ENCODE measurements at regions not wholly inside any gene's neighbourhood (a gene's known extent, or its start where the extent isn't known, plus 50 kb on each side); places are given as distances from the start of the nearest gene placed in this dataset.

GRCh38 chr11:32015427-32015826, 75.4 kb upstream of the RCN1 start:
- H3K4me3 ChIP-seq (ENCODE audit: insufficient read depth, low read depth, low read length): no peak overlapping the region
- H3K36me3 ChIP-seq (replicated peaks; ENCODE audit: control insufficient read depth, insufficient read depth, low read length): no peaks in the 10 kb centered on the region
- no peaks in the 10 kb centered on the region for H3K27me3 ChIP-seq (ENCODE audit: control insufficient read depth, insufficient read depth, low read length)
- DNase-seq: no peak

DNA sequence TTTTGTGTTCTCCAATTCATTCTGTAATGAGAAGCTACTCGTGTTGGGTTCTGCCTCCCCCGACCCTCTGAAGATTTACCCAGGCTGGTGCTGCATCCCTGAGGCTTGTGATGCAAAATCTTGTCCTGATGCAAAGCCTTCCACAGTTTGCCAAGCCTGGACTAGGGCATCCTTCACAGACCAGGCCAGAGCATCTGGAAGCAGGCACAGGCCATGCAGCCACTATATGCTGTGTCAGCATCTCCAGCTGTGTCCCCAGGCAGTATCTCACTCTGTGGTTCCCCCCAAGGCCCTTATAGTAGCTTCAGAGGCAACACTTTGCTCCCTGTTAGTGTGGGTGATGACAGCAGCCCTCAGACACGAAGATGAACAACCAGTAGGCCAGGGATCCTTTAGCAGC, 77.3 kb upstream of the RCN1 start:
- no peaks in the 10 kb centered on the region for H3K27me3 ChIP-seq (ENCODE audit: control insufficient read depth, insufficient read depth, low read length)
- no peaks in the 10 kb centered on the region for H3K36me3 ChIP-seq (replicated peaks; ENCODE audit: control insufficient read depth, insufficient read depth, low read length)
- DNase-seq: no peak
- H3K4me3 ChIP-seq (ENCODE audit: insufficient read depth, low read depth, low read length): no peak overlapping the region

- no peak overlapping the region for H3K4me3 ChIP-seq (ENCODE audit: insufficient read depth, low read depth, low read length)
- no peak for DNase-seq
- no peaks in the 10 kb centered on the region for H3K36me3 ChIP-seq (replicated peaks; ENCODE audit: control insufficient read depth, insufficient read depth, low read length)
- H3K27me3 ChIP-seq (ENCODE audit: control insufficient read depth, insufficient read depth, low read length): no peaks in the 10 kb centered on the region
These were observed 78.8 kb upstream of the RCN1 start for GRCh38 chr11:32012049-32012448.

DNA sequence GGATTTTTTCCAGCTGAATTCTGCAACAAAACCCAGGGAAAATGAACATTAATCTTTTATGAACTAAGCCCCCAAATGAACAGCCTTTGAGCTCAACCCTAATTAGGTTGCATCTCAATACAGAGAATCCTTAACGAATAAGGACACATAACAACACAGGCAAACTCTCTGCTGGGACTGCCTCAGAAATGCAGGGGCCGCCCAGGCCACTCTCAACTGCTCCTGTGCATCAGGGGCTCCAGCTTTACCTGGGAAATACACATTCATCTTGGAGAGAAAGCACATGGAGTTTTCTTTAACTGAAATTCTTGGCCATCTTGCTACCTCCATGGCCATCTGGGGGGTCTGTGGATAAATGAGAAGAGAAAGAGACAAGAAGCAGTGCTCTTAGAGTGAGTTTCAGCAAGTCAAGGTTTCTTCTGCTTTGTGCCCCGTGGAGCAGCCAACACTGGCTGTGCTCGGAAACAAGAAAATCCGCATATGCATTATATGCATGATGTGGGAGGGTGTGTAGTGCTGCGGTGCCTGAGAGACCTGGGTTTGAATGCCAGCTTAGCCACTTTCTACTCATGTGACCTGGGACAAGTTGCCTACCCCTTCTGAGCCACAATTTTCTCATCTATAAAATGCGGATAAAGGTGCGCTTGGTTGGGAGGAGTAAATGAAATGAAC, 81.9 kb upstream of the RCN1 start:
- Histone ChIP-seq H3K36me3 (replicated peaks; ENCODE audit: control insufficient read depth, insufficient read depth, low read length) (no peaks in the 10 kb centered on the region), H3K4me3 (ENCODE audit: insufficient read depth, low read depth, low read length) (no peak overlapping the region), H3K27me3 (ENCODE audit: control insufficient read depth, insufficient read depth, low read length) (no peaks in the 10 kb centered on the region)
- DNase-seq: no peak

DNA sequence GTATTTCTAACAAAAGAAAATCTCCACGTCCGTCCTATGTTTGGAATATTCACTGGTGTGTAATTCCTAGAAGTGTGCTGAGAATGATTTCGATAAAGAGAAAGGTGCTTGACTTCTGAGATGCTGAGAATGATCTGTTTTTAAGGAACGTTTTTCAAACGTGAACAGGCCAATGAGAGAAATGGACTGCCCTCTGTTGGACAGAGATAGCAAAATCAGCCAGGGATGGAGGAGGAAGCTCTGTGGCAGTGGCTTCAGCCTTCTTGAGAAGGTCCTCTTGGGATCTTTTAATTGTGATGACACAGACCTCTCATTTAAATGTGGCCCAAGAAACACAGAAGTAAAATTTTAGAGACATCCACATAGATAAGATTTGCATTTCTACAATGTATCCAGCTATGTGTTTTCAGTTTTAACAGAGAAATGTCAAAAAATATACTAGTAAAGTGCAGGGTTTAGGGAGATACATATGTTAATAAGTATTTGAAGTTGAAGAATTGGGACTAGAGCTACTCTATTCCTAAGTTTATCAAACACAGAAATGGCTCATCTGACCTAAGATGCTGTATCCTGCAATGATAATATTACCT, 84.0 kb upstream of the RCN1 start:
- Histone ChIP-seq H3K36me3 (replicated peaks; ENCODE audit: control insufficient read depth, insufficient read depth, low read length) (no peaks in the 10 kb centered on the region), H3K4me3 (ENCODE audit: insufficient read depth, low read depth, low read length) (no peak overlapping the region), H3K27me3 (ENCODE audit: control insufficient read depth, insufficient read depth, low read length) (no peaks in the 10 kb centered on the region)
- DNase-seq: peak; percentile 69

DNA sequence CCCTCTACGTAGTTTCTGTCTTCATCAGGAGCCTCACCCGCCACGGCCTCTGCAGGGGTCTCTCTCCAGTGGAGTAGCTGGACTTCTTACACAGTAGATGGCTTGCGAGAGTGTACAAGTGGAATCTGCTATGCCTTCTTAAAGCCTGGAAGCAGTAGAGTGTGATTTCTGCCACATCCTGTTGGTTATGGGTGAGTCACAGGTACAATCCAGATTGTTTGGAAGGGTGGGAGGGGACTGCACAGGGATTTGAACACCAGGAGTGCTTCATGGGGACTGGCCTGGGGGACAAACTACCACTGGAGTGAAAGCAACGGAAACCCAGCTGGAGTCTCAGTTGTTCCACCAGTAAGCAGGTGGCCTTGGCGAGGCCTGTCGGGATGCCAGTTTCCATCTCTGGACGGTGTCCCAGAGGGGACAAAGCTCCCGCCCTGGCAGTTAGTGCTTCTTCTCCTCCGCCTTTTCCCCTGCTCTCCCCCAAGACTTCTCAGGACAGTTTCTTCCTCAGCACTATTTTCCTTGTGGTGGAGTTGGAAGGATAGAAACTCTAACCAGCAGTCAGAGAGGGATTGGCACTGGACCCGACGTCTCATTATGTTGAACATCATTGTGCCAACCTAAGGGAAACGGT, 85.0 kb upstream of the RCN1 start:
- Histone ChIP-seq H3K4me3 (ENCODE audit: insufficient read depth, low read depth, low read length) (no peak overlapping the region), H3K36me3 (replicated peaks; ENCODE audit: control insufficient read depth, insufficient read depth, low read length) (no peaks in the 10 kb centered on the region), H3K27me3 (ENCODE audit: control insufficient read depth, insufficient read depth, low read length) (no peaks in the 10 kb centered on the region)
- DNase-seq: no peak

- no peak for DNase-seq
- Histone ChIP-seq H3K27me3 (ENCODE audit: control insufficient read depth, insufficient read depth, low read length) (no peaks in the 10 kb centered on the region), H3K4me3 (ENCODE audit: insufficient read depth, low read depth, low read length) (no peak overlapping the region), H3K36me3 (replicated peaks; ENCODE audit: control insufficient read depth, insufficient read depth, low read length) (no peaks in the 10 kb centered on the region)
These were observed 87.5 kb upstream of the RCN1 start for GRCh38 chr11:32003335-32003734.

DNA sequence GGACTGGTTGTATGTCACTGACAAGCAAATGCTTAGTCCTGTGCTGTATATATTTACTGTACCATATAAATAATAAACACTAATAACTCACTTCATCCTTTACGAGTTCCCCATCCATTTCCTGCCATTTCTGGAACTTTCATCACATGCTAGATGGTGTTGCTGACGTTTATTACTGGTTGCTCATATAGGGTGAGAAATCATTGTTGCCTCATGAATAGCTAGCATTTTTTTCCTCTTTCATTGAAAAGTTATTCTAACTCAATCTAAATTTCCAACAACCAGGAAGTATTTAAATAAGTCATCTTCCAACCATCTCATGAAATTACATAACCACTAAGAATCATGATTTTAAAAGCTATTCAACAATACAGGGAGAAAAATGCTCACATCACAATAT, 88.6 kb upstream of the RCN1 start:
- H3K4me3 ChIP-seq (ENCODE audit: insufficient read depth, low read depth, low read length): no peak overlapping the region
- no peak for DNase-seq
- no peaks in the 10 kb centered on the region; the same call in 1 of the 2 replicates for H3K27me3 ChIP-seq (ENCODE audit: control insufficient read depth, insufficient read depth, low read length)
- no peaks in the 10 kb centered on the region for H3K36me3 ChIP-seq (replicated peaks; ENCODE audit: control insufficient read depth, insufficient read depth, low read length)

- DNase-seq: no peak
- Histone ChIP-seq H3K36me3 (replicated peaks; ENCODE audit: control insufficient read depth, insufficient read depth, low read length) (no peaks in the 10 kb centered on the region), H3K4me3 (ENCODE audit: insufficient read depth, low read depth, low read length) (no peak overlapping the region), H3K27me3 (ENCODE audit: control insufficient read depth, insufficient read depth, low read length) (no peaks in the 10 kb centered on the region; the same call in 1 of the 2 replicates)
These were observed 92.9 kb upstream of the RCN1 start for GRCh38 chr11:31997955-31998354.

DNA sequence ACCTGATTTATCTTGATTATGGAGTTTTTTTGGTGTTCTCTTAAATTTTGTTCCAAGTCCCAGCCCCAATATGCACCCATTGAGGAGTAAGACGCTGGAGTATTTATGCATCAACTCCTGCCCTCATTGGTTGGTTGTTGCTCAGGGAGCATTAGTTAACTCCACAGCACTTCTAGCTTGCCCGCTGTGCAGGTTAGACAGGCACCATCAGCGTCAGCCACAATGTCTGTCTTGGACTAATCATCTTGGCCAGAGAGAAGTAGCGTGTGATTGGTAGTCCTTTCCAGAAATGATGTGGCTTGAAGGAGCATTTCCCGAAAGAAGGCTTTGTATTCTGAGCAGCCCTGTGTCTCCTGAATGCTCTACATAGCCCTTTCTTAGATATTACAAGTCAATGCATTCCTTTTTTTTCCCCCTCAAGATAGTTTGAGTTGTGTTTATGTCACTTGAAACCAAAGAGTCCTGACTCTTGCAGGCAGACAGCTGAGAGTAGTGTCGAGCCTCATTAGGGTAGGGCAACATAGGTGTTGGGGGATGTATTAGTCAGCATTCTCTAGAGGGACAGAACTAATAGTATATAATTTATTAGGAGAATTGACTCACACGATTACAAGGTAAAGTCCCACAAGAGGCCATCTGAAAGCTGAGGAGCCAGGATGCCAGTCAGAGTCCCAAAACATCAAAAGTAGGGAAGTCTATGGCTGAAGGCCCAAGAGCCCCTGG, 94.6 kb upstream of the RCN1 start:
- H3K4me3 ChIP-seq (ENCODE audit: insufficient read depth, low read depth, low read length): no peak overlapping the region
- no peak for DNase-seq

GRCh38 chr11:31995525-31996094, 95.3 kb upstream of the RCN1 start:
- Histone ChIP-seq H3K4me3 (ENCODE audit: insufficient read depth, low read depth, low read length) (no peak overlapping the region), H3K27me3 (ENCODE audit: control insufficient read depth, insufficient read depth, low read length) (no peaks in the 10 kb centered on the region; the same call in 1 of the 2 replicates), H3K36me3 (replicated peaks; ENCODE audit: control insufficient read depth, insufficient read depth, low read length) (no peaks in the 10 kb centered on the region)
- no peak for DNase-seq

More for the DNA sequence above, 94.6 kb upstream of the RCN1 start:
- Histone ChIP-seq H3K36me3 (replicated peaks; ENCODE audit: control insufficient read depth, insufficient read depth, low read length) (no peaks in the 10 kb centered on the region), H3K27me3 (ENCODE audit: control insufficient read depth, insufficient read depth, low read length) (no peaks in the 10 kb centered on the region; the same call in 1 of the 2 replicates)

GRCh38 chr11:31995032-31995431, 95.8 kb upstream of the RCN1 start:
- Histone ChIP-seq H3K36me3 (replicated peaks; ENCODE audit: control insufficient read depth, insufficient read depth, low read length) (no peaks in the 10 kb centered on the region), H3K4me3 (ENCODE audit: insufficient read depth, low read depth, low read length) (no peak overlapping the region), H3K27me3 (ENCODE audit: control insufficient read depth, insufficient read depth, low read length) (no peaks in the 10 kb centered on the region; the same call in 1 of the 2 replicates)
- DNase-seq: no peak

DNA sequence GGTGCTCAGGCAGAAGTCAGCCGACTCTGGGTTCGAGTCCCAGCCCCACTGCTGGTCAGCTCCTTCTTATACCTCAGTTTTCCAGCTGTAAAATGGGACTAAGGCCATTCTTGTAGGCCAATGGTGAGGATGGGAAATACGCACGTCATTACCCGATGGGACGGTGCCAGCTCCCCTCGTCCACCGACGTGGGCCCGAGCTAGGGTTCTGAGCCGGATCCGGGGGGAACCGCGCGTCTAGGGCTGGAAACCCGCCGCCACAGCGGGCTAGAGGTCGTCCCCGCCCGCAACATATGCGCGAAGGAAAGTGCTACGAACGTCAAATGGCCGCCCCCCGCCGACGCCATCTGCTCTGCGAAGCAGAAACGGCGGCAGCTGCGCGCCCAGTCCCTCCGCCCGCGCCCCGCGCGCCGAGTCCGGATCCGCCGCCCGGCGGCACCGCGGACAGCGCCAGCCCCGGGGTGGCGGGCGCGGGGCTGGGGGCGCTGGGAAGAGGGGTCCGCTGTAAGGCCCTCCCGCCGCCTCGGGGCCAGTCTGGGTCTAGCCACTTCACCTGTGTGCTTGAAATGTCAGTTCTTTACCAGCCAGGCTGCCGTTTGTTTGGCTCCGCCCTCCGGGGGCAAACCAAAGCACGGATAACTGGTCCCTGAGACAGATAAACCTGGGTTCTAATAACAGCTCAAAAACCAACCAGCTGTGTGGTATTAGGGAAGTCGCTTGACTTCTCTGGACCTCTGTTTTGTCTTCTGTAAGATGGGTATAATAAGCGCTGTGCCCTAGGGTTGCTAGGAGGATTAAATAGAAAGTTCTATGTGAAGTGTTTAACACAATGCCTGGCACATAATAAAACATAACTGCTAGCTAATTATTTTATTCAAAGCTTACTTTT, 103.5 kb upstream of the RCN1 start:
- Histone ChIP-seq H3K36me3 (replicated peaks; ENCODE audit: control insufficient read depth, insufficient read depth, low read length) (no peaks in the 10 kb centered on the region), H3K27me3 (ENCODE audit: control insufficient read depth, insufficient read depth, low read length) (peaks cover 13% of the 10 kb centered on the region), H3K4me3 (ENCODE audit: insufficient read depth, low read depth, low read length) (peak overlapping the region; percentile 39)
- DNase-seq: peak; percentile 84
